HepG2 (cell line): ENCODE measurements at regions not wholly inside any gene's neighbourhood (a gene's known extent, or its start where the extent isn't known, plus 50 kb on each side); places are given as distances from the start of the nearest gene placed in this dataset.
A peak's percentile ranks its signal among the peaks of the same experiment; 100 is the strongest.

Source experiments
- ATF6 ChIP-seq: sonication (generic); formaldehyde crosslinking; conservative IDR thresholded peaks from 2 replicates; pipeline ENCODE4 v1.4.0; 2020; ENCODE audit warnings: missing genetic modification reagents
- CBX5 ChIP-seq: sonication (generic); formaldehyde crosslinking; IDR thresholded peaks from 2 replicates; pipeline ENCODE4 v1.4.0; 2020; ENCODE audit warnings: missing genetic modification reagents, borderline replicate concordance
- HNRNPLL ChIP-seq: fragments of 200-400 bp; formaldehyde crosslinking; IDR thresholded peaks from 2 replicates; pipeline ENCODE4 v1.6.1; 2017; ENCODE audit warnings: mild to moderate bottlenecking, low read depth, low read length; ENCODE audit not compliant: poor library complexity, severe bottlenecking
- KMT2A ChIP-seq: sonication (generic); formaldehyde crosslinking; IDR thresholded peaks from 2 replicates; pipeline ENCODE4 v1.4.0; 2020; ENCODE audit warnings: missing genetic modification reagents
- MLLT10 ChIP-seq: sonication (generic); formaldehyde crosslinking; IDR thresholded peaks from 2 replicates; pipeline ENCODE4 v1.4.0; 2020; ENCODE audit warnings: missing genetic modification reagents
- NFIC ChIP-seq: IDR thresholded peaks from 2 replicates; pipeline ENCODE4 v1.6.1; 2012; ENCODE audit warnings: mild to moderate bottlenecking, low read length, inconsistent platforms
- SRY ChIP-seq: sonication (generic); formaldehyde crosslinking; IDR thresholded peaks from 2 replicates; pipeline ENCODE4 v1.8.0; 2022; ENCODE audit warnings: mild to moderate bottlenecking, missing genetic modification reagents
- TAF15 ChIP-seq: fragments of 200-400 bp; formaldehyde crosslinking; IDR thresholded peaks from one replicate; pipeline ENCODE4 v1.6.1; 2018; ENCODE audit warnings: mild to moderate bottlenecking, low read depth, low read length; ENCODE audit not compliant: poor library complexity, severe bottlenecking
- ZBTB20 ChIP-seq: sonication (generic); formaldehyde crosslinking; IDR thresholded peaks from 2 replicates; pipeline ENCODE4 v1.8.1; 2023; ENCODE audit warnings: missing genetic modification reagents, low read depth, mild to moderate bottlenecking, borderline replicate concordance
- ZBTB7A ChIP-seq: sonication (generic); formaldehyde crosslinking; IDR thresholded peaks from 2 replicates; pipeline ENCODE4 v1.8.0; 2022; ENCODE audit warnings: mild to moderate bottlenecking, missing genetic modification reagents
- ZNF121 ChIP-seq: sonication (generic); formaldehyde crosslinking; IDR thresholded peaks from 2 replicates; pipeline ENCODE4 v1.5.0; 2020; ENCODE audit warnings: mild to moderate bottlenecking, missing genetic modification reagents
- ZNF224 ChIP-seq: sonication (generic); formaldehyde crosslinking; IDR thresholded peaks from 2 replicates; pipeline ENCODE4 v1.5.0; 2020; ENCODE audit warnings: mild to moderate bottlenecking, missing genetic modification reagents
- ZNF33A ChIP-seq: sonication (generic); formaldehyde crosslinking; IDR thresholded peaks from 2 replicates; pipeline ENCODE4 v1.5.1; 2020; ENCODE audit warnings: missing genetic modification reagents, mild to moderate bottlenecking, moderate library complexity, borderline replicate concordance
- ZNF546 ChIP-seq: sonication (generic); formaldehyde crosslinking; conservative IDR thresholded peaks from 2 replicates; pipeline ENCODE4 v1.8.1; 2023; ENCODE audit warnings: mild to moderate bottlenecking, missing genetic modification reagents
- ZNF564 ChIP-seq: sonication (generic); formaldehyde crosslinking; IDR thresholded peaks from 2 replicates; pipeline ENCODE4 v1.8.1; 2023; ENCODE audit warnings: mild to moderate bottlenecking, missing genetic modification reagents
- ZNF691 ChIP-seq: sonication (generic); formaldehyde crosslinking; IDR thresholded peaks from 2 replicates; pipeline ENCODE4 v1.4.0; 2020; ENCODE audit warnings: missing genetic modification reagents, low read depth, mild to moderate bottlenecking, borderline replicate concordance
- TF ChIP-seq, protein P1 (sequence below): IDR thresholded peaks from 2 replicates; pipeline ENCODE4 v1.6.1; 2016; ENCODE audit warnings: mild to moderate bottlenecking, missing biosample characterization, missing genetic modification reagents
- TF ChIP-seq, protein P2 (sequence below): IDR thresholded peaks from 2 replicates; pipeline ENCODE4 v1.6.1; 2016
- TF ChIP-seq, protein P3 (sequence below): sonication (generic); formaldehyde crosslinking; IDR thresholded peaks from 2 replicates; pipeline ENCODE4 v1.4.0; 2020; ENCODE audit warnings: missing genetic modification reagents, borderline replicate concordance
- TF ChIP-seq, protein P4 (sequence below): IDR thresholded peaks from 2 replicates; pipeline ENCODE4 v1.6.1; 2016; ENCODE audit warnings: missing compliant biosample characterization, missing genetic modification reagents, borderline replicate concordance

GRCh38 chr2:234845602-234846590, 105.9 kb upstream of the SH3BP4 start (continued):
- TF ChIP-seq ZNF691, result peak; percentile 52; the same call in 1 of the 2 replicates
- TF ChIP-seq, protein P1, sequence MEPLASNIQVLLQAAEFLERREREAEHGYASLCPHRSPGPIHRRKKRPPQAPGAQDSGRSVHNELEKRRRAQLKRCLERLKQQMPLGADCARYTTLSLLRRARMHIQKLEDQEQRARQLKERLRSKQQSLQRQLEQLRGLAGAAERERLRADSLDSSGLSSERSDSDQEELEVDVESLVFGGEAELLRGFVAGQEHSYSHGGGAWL, result no peak
- TF ChIP-seq, protein P2, sequence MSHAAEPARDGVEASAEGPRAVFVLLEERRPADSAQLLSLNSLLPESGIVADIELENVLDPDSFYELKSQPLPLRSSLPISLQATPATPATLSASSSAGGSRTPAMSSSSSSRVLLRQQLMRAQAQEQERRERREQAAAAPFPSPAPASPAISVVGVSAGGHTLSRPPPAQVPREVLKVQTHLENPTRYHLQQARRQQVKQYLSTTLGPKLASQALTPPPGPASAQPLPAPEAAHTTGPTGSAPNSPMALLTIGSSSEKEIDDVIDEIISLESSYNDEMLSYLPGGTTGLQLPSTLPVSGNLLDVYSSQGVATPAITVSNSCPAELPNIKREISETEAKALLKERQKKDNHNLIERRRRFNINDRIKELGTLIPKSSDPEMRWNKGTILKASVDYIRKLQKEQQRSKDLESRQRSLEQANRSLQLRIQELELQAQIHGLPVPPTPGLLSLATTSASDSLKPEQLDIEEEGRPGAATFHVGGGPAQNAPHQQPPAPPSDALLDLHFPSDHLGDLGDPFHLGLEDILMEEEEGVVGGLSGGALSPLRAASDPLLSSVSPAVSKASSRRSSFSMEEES, result peak; percentile 95
- TF ChIP-seq, protein P3, sequence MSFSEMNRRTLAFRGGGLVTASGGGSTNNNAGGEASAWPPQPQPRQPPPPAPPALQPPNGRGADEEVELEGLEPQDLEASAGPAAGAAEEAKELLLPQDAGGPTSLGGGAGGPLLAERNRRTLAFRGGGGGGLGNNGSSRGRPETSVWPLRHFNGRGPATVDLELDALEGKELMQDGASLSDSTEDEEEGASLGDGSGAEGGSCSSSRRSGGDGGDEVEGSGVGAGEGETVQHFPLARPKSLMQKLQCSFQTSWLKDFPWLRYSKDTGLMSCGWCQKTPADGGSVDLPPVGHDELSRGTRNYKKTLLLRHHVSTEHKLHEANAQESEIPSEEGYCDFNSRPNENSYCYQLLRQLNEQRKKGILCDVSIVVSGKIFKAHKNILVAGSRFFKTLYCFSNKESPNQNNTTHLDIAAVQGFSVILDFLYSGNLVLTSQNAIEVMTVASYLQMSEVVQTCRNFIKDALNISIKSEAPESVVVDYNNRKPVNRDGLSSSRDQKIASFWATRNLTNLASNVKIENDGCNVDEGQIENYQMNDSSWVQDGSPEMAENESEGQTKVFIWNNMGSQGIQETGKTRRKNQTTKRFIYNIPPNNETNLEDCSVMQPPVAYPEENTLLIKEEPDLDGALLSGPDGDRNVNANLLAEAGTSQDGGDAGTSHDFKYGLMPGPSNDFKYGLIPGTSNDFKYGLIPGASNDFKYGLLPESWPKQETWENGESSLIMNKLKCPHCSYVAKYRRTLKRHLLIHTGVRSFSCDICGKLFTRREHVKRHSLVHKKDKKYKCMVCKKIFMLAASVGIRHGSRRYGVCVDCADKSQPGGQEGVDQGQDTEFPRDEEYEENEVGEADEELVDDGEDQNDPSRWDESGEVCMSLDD (CRISPR knock-in tag), result no peak
- no peak for TF ChIP-seq ZNF224
- TF ChIP-seq ZBTB7A (CRISPR knock-in tag), result no peak
- TF ChIP-seq ZNF564 (CRISPR knock-in tag), result no peak
- no peak for TF ChIP-seq HNRNPLL
- no peak for TF ChIP-seq TAF15
- TF ChIP-seq, protein P4, sequence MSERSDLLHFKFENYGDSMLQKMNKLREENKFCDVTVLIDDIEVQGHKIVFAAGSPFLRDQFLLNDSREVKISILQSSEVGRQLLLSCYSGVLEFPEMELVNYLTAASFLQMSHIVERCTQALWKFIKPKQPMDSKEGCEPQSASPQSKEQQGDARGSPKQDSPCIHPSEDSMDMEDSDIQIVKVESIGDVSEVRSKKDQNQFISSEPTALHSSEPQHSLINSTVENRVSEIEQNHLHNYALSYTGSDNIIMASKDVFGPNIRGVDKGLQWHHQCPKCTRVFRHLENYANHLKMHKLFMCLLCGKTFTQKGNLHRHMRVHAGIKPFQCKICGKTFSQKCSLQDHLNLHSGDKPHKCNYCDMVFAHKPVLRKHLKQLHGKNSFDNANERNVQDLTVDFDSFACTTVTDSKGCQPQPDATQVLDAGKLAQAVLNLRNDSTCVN (CRISPR knock-in tag), result no peak
- TF ChIP-seq ZBTB20 (CRISPR knock-in tag), result no peak
- TF ChIP-seq SRY (CRISPR knock-in tag), result no peak
- TF ChIP-seq ZNF546 (CRISPR knock-in tag), result no peak
- TF ChIP-seq NFIC, result peak; percentile 99
- TF ChIP-seq ZNF33A (CRISPR knock-in tag), result no peak
- TF ChIP-seq ZNF121 (CRISPR knock-in tag), result no peak
- TF ChIP-seq CBX5 (CRISPR knock-in tag), result no peak
- no peak for TF ChIP-seq ATF6 (CRISPR knock-in tag)
- TF ChIP-seq KMT2A, result no peak
- TF ChIP-seq MLLT10 (CRISPR knock-in tag), result no peak
